ENCODE measurements at regions not wholly inside any gene's neighbourhood (a gene's known extent, or its start where the extent isn't known, plus 50 kb on each side); places are given as distances from the start of the nearest gene placed in this dataset.

DNA sequence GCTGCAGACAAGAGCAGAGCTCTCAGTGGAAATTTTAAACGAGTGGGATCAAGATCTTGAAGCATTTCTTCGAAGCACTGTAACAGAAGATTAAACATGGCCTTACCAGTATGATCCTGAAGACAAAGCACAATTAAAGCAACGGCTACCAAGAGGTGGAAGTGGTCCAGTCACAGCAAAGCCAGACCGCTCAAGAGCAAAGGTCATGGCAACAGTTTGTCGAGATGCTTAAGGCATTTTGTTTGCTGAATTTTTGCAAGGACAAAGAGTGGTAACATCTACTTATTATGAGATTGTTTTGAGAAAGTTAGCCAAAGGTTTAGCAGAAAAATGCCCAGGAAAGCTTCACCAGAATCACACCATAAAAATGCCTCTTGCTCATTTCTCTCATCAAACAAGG lies 153.4 kb upstream of the CARMIL1 start:
- Histone ChIP-seq H3K36me3 (ENCODE audit: control insufficient read depth, insufficient read depth, low read length) (no peaks in the 10 kb centered on the region), H3K4me3 (ENCODE audit: low read depth, low read length) (no peak overlapping the region), H3K27ac (ENCODE audit: low read depth, low read length) (no peak overlapping the region), H3K9me3 (ENCODE audit: control insufficient read depth, insufficient read depth, low read length) (no peaks in the 10 kb centered on the region), H3K4me1 (ENCODE audit: control insufficient read depth, insufficient read depth, low read length) (no peaks in the 10 kb centered on the region), H3K27me3 (ENCODE audit: control insufficient read depth, insufficient read depth, low read length) (no peaks in the 10 kb centered on the region)
- WGBS (ENCODE audit: insufficient coverage): 100% methylated on average over 4 of the region's 5 CpGs
- DNase-seq (ENCODE audit: low read depth in 4 of 6, low spot score in 6 of 6): no peak

DNA sequence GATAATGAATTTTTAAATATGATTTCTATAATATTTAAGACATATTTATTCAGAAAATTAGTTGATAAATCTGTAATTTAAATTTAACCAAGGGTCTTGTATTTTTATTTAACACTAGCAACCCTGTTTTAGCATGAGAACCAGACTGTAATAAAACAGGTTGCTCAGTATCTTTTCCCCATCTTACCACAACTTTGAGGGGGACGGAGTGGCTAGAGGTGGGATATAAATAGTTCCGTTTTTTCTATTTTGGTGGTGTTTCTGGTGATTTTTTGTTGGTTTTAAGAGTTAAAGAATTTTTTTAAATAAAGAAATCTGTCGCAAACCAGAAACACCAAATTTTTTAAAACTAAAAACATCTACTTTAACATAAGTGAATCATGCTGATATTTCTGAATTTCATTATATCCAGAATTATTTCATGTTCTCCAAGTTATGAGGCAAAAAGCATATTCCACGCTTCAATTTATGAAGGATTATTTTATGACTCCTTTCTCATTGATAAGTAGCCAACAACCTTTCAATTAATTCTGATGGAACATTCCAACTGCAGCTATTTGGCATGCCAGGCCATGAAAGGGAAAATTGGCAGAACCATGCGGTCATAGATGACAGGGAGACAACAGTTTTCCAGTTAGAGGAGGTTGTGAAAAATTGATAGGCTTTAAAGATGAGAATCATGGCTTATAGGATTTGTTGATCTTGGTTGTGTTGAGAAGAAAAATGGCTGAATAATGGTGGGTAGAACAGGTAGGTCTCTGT lies 151.9 kb upstream of the CARMIL1 start:
- Histone ChIP-seq H3K36me3 (ENCODE audit: control insufficient read depth, insufficient read depth, low read length) (no peaks in the 10 kb centered on the region), H3K27me3 (ENCODE audit: control insufficient read depth, insufficient read depth, low read length) (no peaks in the 10 kb centered on the region), H3K4me1 (ENCODE audit: control insufficient read depth, insufficient read depth, low read length) (no peaks in the 10 kb centered on the region), H3K9me3 (ENCODE audit: control insufficient read depth, insufficient read depth, low read length) (no peaks in the 10 kb centered on the region), H3K27ac (ENCODE audit: low read depth, low read length) (no peak overlapping the region), H3K4me3 (ENCODE audit: low read depth, low read length) (no peak overlapping the region)
- DNase-seq (ENCODE audit: low read depth in 4 of 6, low spot score in 6 of 6): peak in 1 of 6 donors; percentile 14
- 43% methylated on average over 1 of the region's 5 CpGs for WGBS (ENCODE audit: insufficient coverage)

DNA sequence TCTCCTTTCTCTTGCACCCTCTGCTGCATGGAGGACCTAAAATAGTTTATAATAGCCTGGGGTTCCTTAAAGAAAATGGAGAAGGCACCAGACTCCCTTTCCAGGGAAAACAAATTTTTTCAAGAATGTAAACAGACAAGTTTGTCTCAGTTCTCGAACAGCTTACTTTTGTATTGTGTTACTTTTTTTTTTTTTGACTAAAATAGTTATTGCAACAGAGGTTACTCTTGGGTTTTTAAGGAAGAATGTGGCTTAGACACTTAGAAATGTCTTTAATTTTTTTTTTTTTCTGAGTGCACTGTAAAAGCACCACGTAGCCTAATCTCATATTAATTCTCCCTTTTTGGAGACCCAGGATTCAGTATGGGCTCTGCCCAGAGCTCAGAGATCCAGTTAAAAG lies 148.7 kb upstream of the CARMIL1 start:
- no peak overlapping the region for H3K27ac ChIP-seq (ENCODE audit: low read depth, low read length)
- no peak for DNase-seq (ENCODE audit: low read depth in 4 of 6, low spot score in 6 of 6)
- no CpG with 5 or more reads among the region's 2 CpGs for WGBS (ENCODE audit: insufficient coverage)

GRCh38 chr6:25132934-25133333 lies 146.2 kb upstream of the CARMIL1 start:
- Histone ChIP-seq H3K36me3 (ENCODE audit: control insufficient read depth, insufficient read depth, low read length) (no peaks in the 10 kb centered on the region), H3K27me3 (ENCODE audit: control insufficient read depth, insufficient read depth, low read length) (no peaks in the 10 kb centered on the region), H3K27ac (ENCODE audit: low read depth, low read length) (no peak overlapping the region), H3K4me1 (ENCODE audit: control insufficient read depth, insufficient read depth, low read length) (no peaks in the 10 kb centered on the region), H3K4me3 (ENCODE audit: low read depth, low read length) (no peak overlapping the region), H3K9me3 (ENCODE audit: control insufficient read depth, insufficient read depth, low read length) (peaks cover 2% of the 10 kb centered on the region)
- WGBS (ENCODE audit: insufficient coverage): no CpG with 5 or more reads among the region's 1 CpG
- DNase-seq (ENCODE audit: low read depth in 4 of 6, low spot score in 6 of 6): no peak

More for the DNA sequence above, 148.7 kb upstream of the CARMIL1 start:
- H3K4me1 ChIP-seq (ENCODE audit: control insufficient read depth, insufficient read depth, low read length): no peaks in the 10 kb centered on the region
- no peaks in the 10 kb centered on the region for H3K36me3 ChIP-seq (ENCODE audit: control insufficient read depth, insufficient read depth, low read length)
- peaks cover 2% of the 10 kb centered on the region for H3K9me3 ChIP-seq (ENCODE audit: control insufficient read depth, insufficient read depth, low read length)
- H3K4me3 ChIP-seq (ENCODE audit: low read depth, low read length): no peak overlapping the region
- H3K27me3 ChIP-seq (ENCODE audit: control insufficient read depth, insufficient read depth, low read length): no peaks in the 10 kb centered on the region

- Histone ChIP-seq H3K27ac (ENCODE audit: low read depth, low read length) (no peak overlapping the region), H3K4me3 (ENCODE audit: low read depth, low read length) (no peak overlapping the region), H3K4me1 (ENCODE audit: control insufficient read depth, insufficient read depth, low read length) (no peaks in the 10 kb centered on the region), H3K36me3 (ENCODE audit: control insufficient read depth, insufficient read depth, low read length) (no peaks in the 10 kb centered on the region), H3K9me3 (ENCODE audit: control insufficient read depth, insufficient read depth, low read length) (peaks cover 2% of the 10 kb centered on the region), H3K27me3 (ENCODE audit: control insufficient read depth, insufficient read depth, low read length) (no peaks in the 10 kb centered on the region)
- WGBS (ENCODE audit: insufficient coverage): no CpG with 5 or more reads among the region's 1 CpG
- no peak for DNase-seq (ENCODE audit: low read depth in 4 of 6, low spot score in 6 of 6)
These were observed 145.6 kb upstream of the CARMIL1 start for GRCh38 chr6:25133568-25133967.

DNA sequence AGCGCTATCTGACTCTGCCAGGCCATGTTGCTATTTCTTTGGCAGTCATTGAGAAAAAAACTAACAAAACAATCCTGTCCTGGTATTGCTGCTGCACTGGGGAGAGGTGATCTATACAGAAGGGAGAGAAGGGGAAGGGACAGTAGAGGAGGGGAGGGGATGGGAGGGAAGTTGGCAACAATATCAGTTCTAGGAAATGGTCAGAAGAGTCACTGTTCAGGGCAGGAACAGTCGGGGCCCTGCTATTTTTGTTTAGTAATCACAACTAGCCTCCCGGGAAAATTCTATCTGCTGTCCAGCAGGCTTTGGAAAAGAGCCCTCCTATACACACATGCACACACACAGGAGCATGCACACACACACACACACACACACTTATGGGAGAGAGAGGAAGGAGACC lies 142.3 kb upstream of the CARMIL1 start:
- H3K27me3 ChIP-seq (ENCODE audit: control insufficient read depth, insufficient read depth, low read length): no peaks in the 10 kb centered on the region
- no peak overlapping the region for H3K27ac ChIP-seq (ENCODE audit: low read depth, low read length)
- no peaks in the 10 kb centered on the region for H3K4me1 ChIP-seq (ENCODE audit: control insufficient read depth, insufficient read depth, low read length)
- no peaks in the 10 kb centered on the region for H3K36me3 ChIP-seq (ENCODE audit: control insufficient read depth, insufficient read depth, low read length)
- WGBS (ENCODE audit: insufficient coverage): 100% methylated on average over 1 of the region's 3 CpGs
- H3K4me3 ChIP-seq (ENCODE audit: low read depth, low read length): no peak overlapping the region
- DNase-seq (ENCODE audit: low read depth in 4 of 6, low spot score in 6 of 6): no peak
- peaks cover 2% of the 10 kb centered on the region for H3K9me3 ChIP-seq (ENCODE audit: control insufficient read depth, insufficient read depth, low read length)

DNA sequence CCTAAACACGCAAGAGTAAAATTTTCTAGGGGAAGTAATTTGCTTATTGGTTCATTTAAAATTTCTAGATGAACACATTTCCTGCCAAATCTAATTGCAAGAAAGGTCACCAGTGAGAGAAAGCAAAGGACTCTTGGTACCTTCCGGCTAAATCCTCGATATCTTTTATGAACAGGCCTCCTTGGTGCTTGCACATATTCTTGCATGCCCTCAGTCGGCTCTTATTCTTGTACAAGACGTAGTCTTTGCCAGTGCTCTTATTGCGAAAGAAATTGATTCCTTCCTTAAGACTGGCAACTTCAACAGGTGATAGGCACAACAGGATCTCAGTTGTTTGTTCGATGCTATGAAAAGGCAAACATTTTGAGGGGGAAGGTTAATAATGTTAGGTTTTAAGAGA lies 141.7 kb upstream of the CARMIL1 start:
- no peaks in the 10 kb centered on the region for H3K36me3 ChIP-seq (ENCODE audit: control insufficient read depth, insufficient read depth, low read length)
- H3K27ac ChIP-seq (ENCODE audit: low read depth, low read length): no peak overlapping the region
- no peak overlapping the region for H3K4me3 ChIP-seq (ENCODE audit: low read depth, low read length)
- no peak for DNase-seq (ENCODE audit: low read depth in 4 of 6, low spot score in 6 of 6)
- 91% methylated on average over 5 of the region's 7 CpGs for WGBS (ENCODE audit: insufficient coverage)
- H3K9me3 ChIP-seq (ENCODE audit: control insufficient read depth, insufficient read depth, low read length): peaks cover 2% of the 10 kb centered on the region
- H3K4me1 ChIP-seq (ENCODE audit: control insufficient read depth, insufficient read depth, low read length): no peaks in the 10 kb centered on the region
- H3K27me3 ChIP-seq (ENCODE audit: control insufficient read depth, insufficient read depth, low read length): no peaks in the 10 kb centered on the region

GRCh38 chr6:25137916-25138232 lies 141.3 kb upstream of the CARMIL1 start:
- H3K4me3 ChIP-seq (ENCODE audit: low read depth, low read length): no peak overlapping the region
- no peaks in the 10 kb centered on the region for H3K36me3 ChIP-seq (ENCODE audit: control insufficient read depth, insufficient read depth, low read length)
- no peak overlapping the region for H3K27ac ChIP-seq (ENCODE audit: low read depth, low read length)
- 63% methylated on average over 4 of the region's 5 CpGs for whole genome bisulfite sequencing (ENCODE audit: insufficient coverage)
- no peaks in the 10 kb centered on the region for H3K27me3 ChIP-seq (ENCODE audit: control insufficient read depth, insufficient read depth, low read length)
- H3K9me3 ChIP-seq (ENCODE audit: control insufficient read depth, insufficient read depth, low read length): no peaks in the 10 kb centered on the region
- H3K4me1 ChIP-seq (ENCODE audit: control insufficient read depth, insufficient read depth, low read length): no peaks in the 10 kb centered on the region
- no peak for DNase-seq (ENCODE audit: low read depth in 4 of 6, low spot score in 6 of 6)

GRCh38 chr6:25138233-25138933 lies 140.8 kb upstream of the CARMIL1 start:
- Histone ChIP-seq H3K27me3 (ENCODE audit: control insufficient read depth, insufficient read depth, low read length) (no peaks in the 10 kb centered on the region), H3K27ac (ENCODE audit: low read depth, low read length) (no peak overlapping the region), H3K4me3 (ENCODE audit: low read depth, low read length) (peak overlapping the region; percentile 4), H3K9me3 (ENCODE audit: control insufficient read depth, insufficient read depth, low read length) (no peaks in the 10 kb centered on the region), H3K36me3 (ENCODE audit: control insufficient read depth, insufficient read depth, low read length) (no peaks in the 10 kb centered on the region), H3K4me1 (ENCODE audit: control insufficient read depth, insufficient read depth, low read length) (no peaks in the 10 kb centered on the region)
- 43% methylated on average over 7 of the region's 7 CpGs for WGBS (ENCODE audit: insufficient coverage)
- DNase-seq (ENCODE audit: low read depth in 4 of 6, low spot score in 6 of 6): peak in 2 of 6 donors; percentile 25 to 81

GRCh38 chr6:25138934-25139415 lies 140.2 kb upstream of the CARMIL1 start:
- Histone ChIP-seq H3K9me3 (ENCODE audit: control insufficient read depth, insufficient read depth, low read length) (no peaks in the 10 kb centered on the region), H3K4me1 (ENCODE audit: control insufficient read depth, insufficient read depth, low read length) (no peaks in the 10 kb centered on the region), H3K4me3 (ENCODE audit: low read depth, low read length) (peak overlapping the region; percentile 4), H3K27me3 (ENCODE audit: control insufficient read depth, insufficient read depth, low read length) (no peaks in the 10 kb centered on the region), H3K36me3 (ENCODE audit: control insufficient read depth, insufficient read depth, low read length) (no peaks in the 10 kb centered on the region), H3K27ac (ENCODE audit: low read depth, low read length) (no peak overlapping the region)
- WGBS (ENCODE audit: insufficient coverage): no CpG with 5 or more reads among the region's 2 CpGs
- DNase-seq (ENCODE audit: low read depth in 4 of 6, low spot score in 6 of 6): no peak
